Astrocyte (in vitro differentiated cells and primary cell): ENCODE measurements at regions not wholly inside any gene's neighbourhood (a gene's known extent, or its start where the extent isn't known, plus 50 kb on each side); places are given as distances from the start of the nearest gene placed in this dataset.

ENCODE experiments used
- DNase-seq: peaks from one replicate; pipeline ENCODE4 v3.0.0-alpha.2; 2010; ENCODE audit warnings: low read depth
- FAIRE-seq: peaks from 2 replicates; lab custom pipeline; 2011; peaks lifted over from hg19 to GRCh38; lab: Jason Lieb, UNC
- H2AFZ ChIP-seq: 2 replicates; pipeline ENCODE4 v1.6.0; 2012; ENCODE audit warnings: low read depth, low read length, inconsistent platforms
- H3K27ac ChIP-seq: 2 replicates; pipeline ENCODE4 v1.5.1; 2011; ENCODE audit warnings: low read depth, low read length, inconsistent platforms
- H3K27me3 ChIP-seq: 2 replicates; pipeline ENCODE4 v1.6.0; 2011; ENCODE audit warnings: low read length, inconsistent platforms; ENCODE audit not compliant: insufficient read depth
- H3K36me3 ChIP-seq: 2 replicates; pipeline ENCODE4 v1.5.1; 2011; ENCODE audit warnings: low read length, inconsistent platforms; ENCODE audit not compliant: insufficient read depth
- H3K4me1 ChIP-seq: 2 replicates; pipeline ENCODE4 v1.5.1; 2011; ENCODE audit warnings: low read length, inconsistent platforms; ENCODE audit not compliant: insufficient read depth
- H3K4me2 ChIP-seq: 2 replicates; pipeline ENCODE4 v1.6.0; 2012; ENCODE audit warnings: low read length, inconsistent platforms
- H3K4me3 ChIP-seq: 2 replicates; pipeline ENCODE4 v1.5.1; 2011; ENCODE audit warnings: low read depth, mild to moderate bottlenecking, low read length, inconsistent platforms; ENCODE audit not compliant: insufficient read depth
- H3K79me2 ChIP-seq: 2 replicates; pipeline ENCODE4 v1.6.0; 2012; ENCODE audit warnings: mild to moderate bottlenecking, low read length, inconsistent platforms; ENCODE audit not compliant: insufficient read depth
- H3K9ac ChIP-seq: 2 replicates; pipeline ENCODE4 v1.6.0; 2012; ENCODE audit warnings: mild to moderate bottlenecking, low read length, inconsistent platforms
- H3K9me3 ChIP-seq: 2 replicates; pipeline ENCODE4 v1.5.1; 2012; ENCODE audit warnings: low read depth, mild to moderate bottlenecking, low read length, inconsistent platforms; ENCODE audit not compliant: insufficient read depth
- H4K20me1 ChIP-seq: 2 replicates; pipeline ENCODE4 v1.6.0; 2012; ENCODE audit warnings: low read length, inconsistent platforms; ENCODE audit not compliant: insufficient read depth
- H3K27ac Mint-ChIP-seq: one replicate; pipeline ENCODE4 v1.8.0; 2021; ENCODE audit warnings: mild to moderate bottlenecking, mixed read lengths; ENCODE audit not compliant: unreplicated experiment
- H3K27me3 Mint-ChIP-seq: one replicate; pipeline ENCODE4 v1.8.0; 2021; ENCODE audit warnings: low read depth, mixed read lengths; ENCODE audit not compliant: unreplicated experiment
- H3K36me3 Mint-ChIP-seq: one replicate; pipeline ENCODE4 v1.8.0; 2021; ENCODE audit warnings: low read depth, mixed read lengths; ENCODE audit not compliant: unreplicated experiment
- H3K4me1 Mint-ChIP-seq: one replicate; pipeline ENCODE4 v1.8.0; 2021; ENCODE audit warnings: low read depth, mixed read lengths; ENCODE audit not compliant: unreplicated experiment
- H3K4me3 Mint-ChIP-seq: one replicate; pipeline ENCODE4 v1.8.0; 2021; ENCODE audit warnings: mild to moderate bottlenecking, moderate library complexity, mixed read lengths; ENCODE audit not compliant: unreplicated experiment
- H3K9me3 Mint-ChIP-seq: one replicate; pipeline ENCODE4 v1.8.0; 2021; ENCODE audit warnings: mild to moderate bottlenecking, mixed read lengths; ENCODE audit not compliant: unreplicated experiment
- CTCF ChIP-seq: IDR thresholded peaks from 2 replicates; pipeline ENCODE4 v1.5.1; 2011; ENCODE audit warnings: low read depth, mild to moderate bottlenecking, inconsistent platforms, low read length, moderate library complexity; ENCODE audit not compliant: insufficient read depth
- EZH2 ChIP-seq: IDR thresholded peaks from 2 replicates; pipeline ENCODE4 v1.6.1; 2012; ENCODE audit warnings: mild to moderate bottlenecking, low read length, inconsistent platforms; ENCODE audit not compliant: insufficient read depth

- FAIRE-seq: no peak
- no peaks in the 10 kb centered on the region for H3K36me3 Mint-ChIP-seq
- H4K20me1 ChIP-seq: no peaks in the 10 kb centered on the region
Measured at GRCh38 chr2:235131334-235132305, 179.8 kb downstream of the SH3BP4 start.

GRCh38 chr2:235132651-235133050 is 180.8 kb downstream of the SH3BP4 start:
- Histone ChIP-seq H3K4me1 (no peaks in the 10 kb centered on the region), H3K36me3 (no peaks in the 10 kb centered on the region), H3K4me3 (no peak overlapping the region), H3K9ac (no peak overlapping the region), H3K27ac (no peak overlapping the region), H3K9me3 (no peaks in the 10 kb centered on the region), H2AFZ (no peak overlapping the region), H3K4me2 (no peak overlapping the region), H3K27me3 (peaks cover 13% of the 10 kb centered on the region), H3K79me2 (no peaks in the 10 kb centered on the region), H4K20me1 (no peaks in the 10 kb centered on the region)
- H3K9me3 Mint-ChIP-seq: no peaks in the 10 kb centered on the region
- no peaks in the 10 kb centered on the region for H3K36me3 Mint-ChIP-seq
- peaks cover 25% of the 10 kb centered on the region for H3K27me3 Mint-ChIP-seq
- H3K4me3 Mint-ChIP-seq: no peak overlapping the region
- H3K4me1 Mint-ChIP-seq: no peaks in the 10 kb centered on the region
- FAIRE-seq (no peak), DNase-seq (no peak)
- no peak overlapping the region for H3K27ac Mint-ChIP-seq
- TF ChIP-seq CTCF: no peak
- no peak for TF ChIP-seq EZH2

More at GRCh38 chr2:235131334-235132305, 179.8 kb downstream of the SH3BP4 start:
- no peak for DNase-seq
- Histone ChIP-seq H3K4me2 (no peak overlapping the region), H3K27ac (no peak overlapping the region), H3K79me2 (no peaks in the 10 kb centered on the region), H2AFZ (no peak overlapping the region), H3K9ac (no peak overlapping the region), H3K27me3 (peaks cover 13% of the 10 kb centered on the region), H3K4me1 (no peaks in the 10 kb centered on the region), H3K36me3 (no peaks in the 10 kb centered on the region), H3K4me3 (no peak overlapping the region), H3K9me3 (no peaks in the 10 kb centered on the region)
- H3K9me3 Mint-ChIP-seq: no peaks in the 10 kb centered on the region
- H3K4me3 Mint-ChIP-seq: no peak overlapping the region
- H3K27ac Mint-ChIP-seq: no peak overlapping the region
- peaks cover 3% of the 10 kb centered on the region for H3K4me1 Mint-ChIP-seq
- TF ChIP-seq EZH2: no peak
- no peak for TF ChIP-seq CTCF
- H3K27me3 Mint-ChIP-seq: peaks cover 25% of the 10 kb centered on the region

GRCh38 chr2:235133837-235134236 is 182.0 kb downstream of the SH3BP4 start:
- Histone ChIP-seq H3K27ac (no peak overlapping the region), H4K20me1 (no peaks in the 10 kb centered on the region), H3K4me3 (no peak overlapping the region), H3K36me3 (no peaks in the 10 kb centered on the region), H3K79me2 (no peaks in the 10 kb centered on the region), H3K4me2 (no peak overlapping the region), H3K27me3 (peaks cover 13% of the 10 kb centered on the region), H3K9me3 (no peaks in the 10 kb centered on the region), H3K4me1 (no peaks in the 10 kb centered on the region), H2AFZ (no peak overlapping the region), H3K9ac (no peak overlapping the region)
- Mint-ChIP-seq H3K36me3 (no peaks in the 10 kb centered on the region), H3K4me3 (no peak overlapping the region), H3K4me1 (no peaks in the 10 kb centered on the region), H3K9me3 (no peaks in the 10 kb centered on the region), H3K27me3 (peaks cover 25% of the 10 kb centered on the region), H3K27ac (no peak overlapping the region)
- FAIRE-seq (no peak), DNase-seq (no peak)
- no peak for TF ChIP-seq EZH2
- no peak for TF ChIP-seq CTCF
